Pons (tissue), 1 donor: ENCODE measurements at regions not wholly inside any gene's neighbourhood (a gene's known extent, or its start where the extent isn't known, plus 50 kb on each side); places are given as distances from the start of the nearest gene placed in this dataset.
"Not testable (repeated sequence)": the region's sequence is repeated elsewhere in the genome, so short reads cannot be mapped to it uniquely, and the experiment has no call there.

Experiments used
- DNase-seq: peaks from one replicate; pipeline ENCODE4 v3.0.0-alpha.2; 2016; ENCODE audit warnings: low spot score

DNA sequence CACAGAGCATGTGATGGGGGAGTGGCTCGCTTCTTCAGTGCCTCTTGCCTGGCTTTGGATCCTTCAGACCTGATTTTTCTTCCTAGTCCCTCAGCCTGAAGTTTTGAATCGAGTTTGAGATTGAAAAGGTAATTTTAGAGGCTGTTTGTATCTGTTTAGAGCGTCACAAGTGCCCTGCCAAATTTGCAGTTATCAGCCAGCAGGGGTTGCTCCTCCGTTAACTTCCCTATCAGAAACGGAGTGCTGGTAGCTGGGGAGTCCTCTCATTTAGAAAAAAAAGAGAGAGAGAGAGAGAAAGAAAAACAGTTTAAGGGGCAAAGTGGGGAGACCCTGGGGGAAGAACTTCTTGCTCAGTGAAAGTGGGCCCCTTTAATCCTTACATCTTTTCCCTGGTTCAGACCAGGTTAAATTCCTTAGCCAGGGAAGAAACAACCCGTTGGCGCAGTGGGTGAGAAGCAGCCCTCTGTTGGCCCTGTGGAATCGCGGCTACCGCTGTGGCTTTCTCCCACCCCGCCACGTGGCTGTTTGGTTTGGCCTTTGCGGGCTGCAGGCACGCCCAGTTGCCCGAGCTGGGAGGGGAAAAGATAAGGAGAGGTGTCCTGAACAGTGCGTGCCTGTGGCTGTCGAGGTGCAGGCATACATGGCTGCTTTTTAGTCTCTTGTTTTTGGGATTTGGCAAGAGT lies 576.7 kb upstream of the ACO1 start:
- no peak for DNase-seq

DNA sequence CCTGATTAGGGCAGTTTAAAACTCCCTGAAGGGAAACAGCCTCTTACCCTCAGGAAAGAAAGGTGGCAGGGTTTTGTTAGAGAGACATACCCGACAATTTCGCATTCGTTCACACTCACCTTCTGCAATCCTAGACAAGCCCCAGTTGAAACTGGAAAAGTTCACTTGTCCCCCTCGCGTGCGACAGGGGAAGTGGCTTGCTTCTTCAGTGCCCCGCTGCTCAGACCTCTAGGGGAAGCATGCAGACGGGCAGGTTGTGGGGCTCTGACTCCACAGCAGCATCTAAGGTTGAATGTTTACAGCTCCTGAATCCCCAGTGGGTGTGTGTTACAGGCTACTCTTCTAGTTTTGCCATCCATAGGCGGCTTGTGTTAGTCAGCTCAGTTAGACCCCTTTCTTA lies 575.7 kb upstream of the ACO1 start:
- no peak for DNase-seq

DNA sequence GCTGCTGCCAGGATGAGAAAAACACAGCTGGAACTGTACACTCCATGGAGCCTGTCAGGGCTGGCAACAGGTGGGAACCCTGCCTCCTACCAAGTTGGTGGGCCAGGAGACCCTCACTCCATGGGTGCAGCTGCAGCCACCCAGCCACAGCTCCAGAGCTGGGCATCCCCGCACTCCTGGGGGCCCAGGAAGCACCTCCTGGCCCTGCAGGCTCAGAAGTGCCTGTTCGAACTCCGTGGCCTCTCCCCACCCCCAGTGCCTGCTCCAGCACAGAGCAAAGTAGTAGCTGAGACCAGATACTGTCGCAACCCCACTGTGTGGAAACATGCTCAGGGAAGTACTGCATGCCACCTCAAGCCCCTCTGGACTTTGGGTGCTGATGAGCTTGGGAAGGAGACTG lies 564.0 kb upstream of the ACO1 start:
- no peak for DNase-seq

DNA sequence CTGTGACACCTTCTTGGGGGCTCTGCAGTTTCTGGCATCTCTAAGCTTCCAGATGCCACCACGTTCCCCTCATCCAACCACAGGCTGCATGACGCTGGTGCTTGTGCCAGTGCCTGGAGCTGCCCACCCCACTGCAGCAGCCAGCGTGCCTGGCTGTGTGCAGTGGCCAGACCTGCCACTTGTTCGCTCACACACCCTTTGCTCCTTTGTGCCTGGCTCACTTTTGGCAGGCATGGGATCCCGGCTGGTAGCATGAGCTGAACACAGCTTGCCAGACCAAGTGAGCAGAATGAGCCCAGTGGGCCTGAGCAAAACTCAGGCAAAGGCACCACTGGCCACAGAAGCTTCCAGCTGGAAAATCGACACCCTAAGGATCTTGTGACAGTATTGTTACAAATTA lies 562.9 kb upstream of the ACO1 start:
- no peak for DNase-seq

DNA sequence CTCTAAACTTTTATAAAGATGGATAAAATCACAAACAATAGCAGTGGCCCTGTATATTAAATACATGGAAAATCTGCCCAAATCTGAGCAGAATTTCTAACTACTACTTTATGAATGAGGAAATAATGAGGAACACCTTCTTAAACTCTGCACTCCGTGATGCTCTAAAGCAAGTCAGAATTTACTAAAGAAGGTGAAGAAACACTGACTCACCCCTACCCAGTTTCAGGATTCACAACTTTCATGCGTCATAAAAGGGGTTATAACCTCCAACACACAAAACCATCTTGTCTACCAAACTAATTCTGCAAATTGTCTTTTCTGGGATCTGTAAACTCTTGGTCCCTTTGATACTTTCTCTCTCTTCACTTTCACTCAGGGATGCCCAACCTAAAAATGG lies 561.1 kb upstream of the ACO1 start:
- no peak for DNase-seq

DNA sequence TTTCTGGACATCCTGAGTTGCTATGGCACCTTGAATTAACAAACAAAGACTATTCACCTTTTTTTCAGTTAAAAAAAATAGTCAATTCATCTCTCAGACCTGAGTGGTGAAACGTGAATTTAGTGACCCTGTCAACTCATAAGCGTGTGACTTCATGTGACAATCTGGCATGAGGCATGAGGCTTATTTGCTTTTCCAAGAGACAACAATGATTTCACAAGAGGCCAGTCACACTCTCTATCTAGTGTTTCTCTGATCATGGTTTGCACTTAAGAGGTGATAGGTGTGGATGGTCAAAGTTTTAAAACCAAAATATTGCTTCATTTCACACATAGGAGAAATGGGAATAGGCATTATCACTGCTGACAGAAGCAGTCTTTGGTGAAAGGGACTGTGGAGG lies 559.6 kb upstream of the ACO1 start:
- DNase-seq: no peak

DNA sequence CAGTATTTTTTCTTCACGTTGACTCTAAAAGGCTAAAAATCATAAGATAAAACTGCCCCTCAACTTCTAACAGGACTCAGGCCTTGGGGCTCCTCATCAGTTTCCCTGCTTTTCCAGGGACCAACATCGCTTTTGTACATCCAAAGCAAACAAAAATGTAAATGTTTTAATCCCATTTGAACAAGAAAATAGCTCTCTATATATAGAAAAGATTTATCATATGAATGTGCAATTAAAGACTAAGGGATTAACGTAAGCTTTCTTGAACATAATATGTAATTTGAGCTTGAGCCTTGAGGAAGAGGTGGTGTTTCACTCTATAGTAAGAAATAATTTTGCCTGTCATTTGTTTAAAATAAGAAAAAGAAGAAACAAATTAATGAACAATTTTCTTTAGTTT lies 547.2 kb upstream of the ACO1 start:
- no peak for DNase-seq

DNA sequence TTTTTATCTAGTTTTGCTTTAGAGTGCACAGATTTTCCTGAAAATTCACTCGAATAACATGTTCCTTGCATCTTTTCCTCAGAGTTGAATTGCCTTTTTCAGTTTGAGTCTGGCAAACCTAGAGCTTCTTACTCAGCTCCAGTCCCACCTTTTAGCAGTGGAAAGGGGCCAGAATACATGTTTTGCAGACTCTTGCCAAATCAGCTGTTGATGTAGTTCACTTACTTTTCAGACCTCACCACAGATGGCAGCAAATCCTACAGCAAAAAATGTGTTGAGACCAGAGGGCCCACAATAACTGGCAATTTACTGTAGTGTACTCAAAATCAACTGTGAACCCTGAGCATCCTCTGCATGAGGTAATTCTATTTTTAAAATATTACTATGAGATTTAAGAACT lies 545.2 kb upstream of the ACO1 start:
- peak; percentile 30 for DNase-seq

DNA sequence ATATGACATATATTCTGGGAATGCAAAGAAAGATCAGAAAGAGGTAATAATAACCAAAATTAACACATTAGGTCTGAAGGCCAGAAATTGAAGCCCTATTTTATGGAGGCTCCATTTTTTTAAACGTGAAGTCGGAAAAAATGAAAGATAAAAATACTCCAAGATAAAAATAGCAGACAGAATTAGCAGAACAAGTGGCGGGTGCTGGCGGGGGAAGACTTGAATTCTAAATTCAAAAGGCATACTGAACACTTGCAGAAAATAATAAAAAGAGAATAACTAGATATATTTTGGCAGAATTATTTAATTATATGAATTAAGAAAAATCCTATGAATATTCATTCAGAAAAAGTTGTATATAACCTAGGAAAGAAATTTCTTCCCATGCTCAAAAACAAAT lies 543.7 kb upstream of the ACO1 start:
- DNase-seq: no peak

DNA sequence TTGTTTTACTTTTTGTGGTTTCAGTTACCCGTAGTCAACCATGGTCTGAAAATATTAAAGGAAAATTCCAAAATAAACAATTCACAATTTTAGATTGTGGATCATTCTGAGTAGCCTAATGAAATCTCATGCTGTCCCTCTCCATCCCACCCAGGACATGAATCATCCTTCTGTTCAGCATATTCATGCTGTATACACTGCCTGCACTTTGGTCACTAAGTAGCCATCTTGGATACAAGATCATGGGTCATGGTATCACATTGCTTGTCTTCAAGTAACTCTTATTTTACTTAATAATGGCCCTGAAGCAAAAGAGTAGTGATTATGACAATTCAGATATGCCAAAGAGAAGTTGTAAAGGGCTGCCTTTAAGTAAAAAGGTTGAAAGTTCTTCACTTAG lies 536.5 kb upstream of the ACO1 start:
- DNase-seq: no peak

DNA sequence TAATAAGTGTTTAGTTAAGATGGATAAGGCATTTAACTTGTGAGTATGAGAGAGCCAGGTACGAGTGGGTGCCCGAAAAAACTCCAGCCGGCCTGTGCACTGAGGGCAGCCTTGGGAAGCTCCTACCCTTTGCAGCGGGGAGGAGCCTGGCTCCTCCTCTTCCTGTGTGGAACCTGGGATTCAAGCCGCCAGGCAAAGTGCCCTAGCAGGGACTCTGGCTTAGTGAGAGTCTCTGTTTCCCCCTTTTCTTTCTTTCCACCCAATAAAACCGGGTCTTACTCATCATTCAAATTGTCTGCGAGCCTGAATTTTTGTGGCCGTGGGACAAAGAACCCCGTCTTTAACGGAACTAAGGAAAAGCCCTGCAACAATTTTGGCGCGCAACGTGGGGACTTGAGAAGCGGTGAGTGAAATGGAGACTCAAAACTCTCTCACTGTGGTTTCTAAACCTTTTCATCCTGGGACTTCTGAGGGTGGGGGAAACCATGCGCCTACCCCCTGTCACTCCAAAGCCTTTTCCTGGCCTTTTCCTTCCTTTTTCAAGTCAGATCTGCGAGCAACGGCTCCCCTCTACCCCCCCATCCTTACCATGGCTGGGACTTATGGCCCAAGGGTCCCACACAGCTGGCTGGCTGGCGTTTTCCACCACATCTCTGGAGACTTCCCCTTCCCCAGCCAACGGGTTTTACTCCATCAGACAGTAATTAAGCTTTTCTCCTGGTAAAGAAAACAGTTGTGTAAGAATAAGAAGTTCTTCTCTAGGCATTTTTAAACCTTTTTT lies 535.7 kb upstream of the ACO1 start:
- DNase-seq: no peak

DNA sequence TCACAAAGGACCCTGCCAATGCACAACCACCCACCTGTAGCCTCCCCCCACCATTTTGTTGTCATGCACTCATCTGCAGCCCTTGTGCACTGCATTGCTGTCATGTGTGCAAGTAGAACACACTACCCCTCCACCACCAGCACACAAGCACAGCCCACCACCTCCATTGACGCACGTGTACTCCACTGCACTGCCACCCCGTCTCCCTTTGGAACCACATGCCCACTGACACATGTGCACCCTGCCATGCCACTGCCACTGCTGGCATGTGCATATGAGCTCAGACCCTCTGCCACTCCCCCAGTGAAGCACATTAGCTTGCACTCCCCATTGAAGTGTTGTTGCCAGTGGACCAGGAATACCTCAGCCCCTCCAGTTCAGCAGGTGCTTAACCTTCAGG lies 530.3 kb upstream of the ACO1 start:
- DNase-seq: no peak

DNA sequence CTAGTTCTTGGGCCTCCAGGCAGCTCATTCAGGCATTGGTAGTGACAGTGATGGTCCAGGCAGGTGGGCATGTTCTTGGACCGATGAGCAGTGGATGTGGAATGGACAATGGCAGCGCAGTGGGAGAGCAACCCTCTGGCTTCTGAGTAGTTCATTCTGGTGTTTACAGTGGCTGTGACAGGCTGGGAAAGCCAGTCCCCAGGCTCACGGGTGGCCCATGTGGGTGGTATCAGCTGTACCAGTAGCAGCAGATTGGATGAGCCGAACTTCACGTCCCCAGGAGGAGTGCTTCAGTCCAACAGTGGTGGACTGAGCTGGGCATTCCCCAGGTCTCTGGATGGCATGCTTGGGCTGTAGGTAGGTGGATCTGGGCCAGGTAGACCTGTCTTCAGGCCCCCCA lies 515.6 kb upstream of the ACO1 start:
- no peak for DNase-seq

DNA sequence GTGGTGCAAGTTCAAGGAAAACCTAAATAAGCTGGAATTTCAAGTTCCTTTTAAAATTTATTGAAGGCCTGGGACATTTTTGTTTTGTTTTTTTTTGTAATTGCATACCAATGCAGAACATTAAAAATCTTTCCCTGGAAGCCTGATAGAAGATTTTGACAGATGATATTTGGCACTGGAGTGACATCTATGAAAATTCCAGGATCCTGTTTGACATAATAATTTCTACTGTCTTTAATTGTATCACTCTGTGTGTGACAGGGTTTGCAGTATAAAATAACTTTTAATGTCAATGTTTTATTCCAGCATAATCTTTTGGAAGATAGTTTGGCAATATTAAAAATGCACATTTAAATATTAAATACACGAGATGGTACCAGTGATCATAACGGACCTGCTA lies 514.2 kb upstream of the ACO1 start:
- no peak for DNase-seq

DNA sequence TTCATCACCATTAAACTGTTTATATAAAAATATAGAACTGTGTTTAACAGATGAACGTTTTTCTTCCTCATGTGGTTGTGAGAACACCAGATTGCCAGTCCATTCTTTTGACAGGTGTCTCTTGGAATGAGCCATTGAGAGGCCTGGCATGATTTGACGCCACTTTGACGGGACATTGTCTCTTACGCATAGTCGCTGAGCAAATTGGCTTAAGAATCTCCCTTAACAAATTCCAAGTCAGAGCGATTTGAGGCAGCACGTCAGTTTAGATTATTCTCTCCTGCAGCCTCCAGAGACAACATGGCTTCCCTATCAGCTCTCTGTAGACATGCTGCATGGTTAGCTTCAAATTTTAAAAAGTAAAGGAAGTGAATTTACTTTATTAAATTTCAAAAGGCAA lies 510.7 kb upstream of the ACO1 start:
- DNase-seq: no peak

DNA sequence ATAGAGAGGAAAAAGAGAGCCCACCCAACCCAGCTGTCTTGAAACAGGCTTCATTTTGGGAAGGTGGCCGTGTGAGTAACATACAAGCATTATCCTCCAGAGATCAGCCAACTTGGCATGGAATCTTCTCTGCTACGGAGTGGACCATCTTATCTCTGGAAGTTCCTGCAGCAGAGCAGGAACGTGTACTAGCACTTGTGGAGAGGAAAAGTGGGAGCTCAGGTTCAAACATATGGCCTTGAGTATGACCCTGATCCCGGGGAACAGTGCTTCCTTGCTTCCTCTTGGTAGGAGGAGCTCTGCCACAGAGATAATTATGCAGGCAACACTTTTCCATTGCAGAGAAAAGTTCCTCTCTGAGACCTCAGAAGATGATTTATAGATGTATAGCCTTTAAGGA lies 490.4 kb upstream of the ACO1 start:
- no peak for DNase-seq

DNA sequence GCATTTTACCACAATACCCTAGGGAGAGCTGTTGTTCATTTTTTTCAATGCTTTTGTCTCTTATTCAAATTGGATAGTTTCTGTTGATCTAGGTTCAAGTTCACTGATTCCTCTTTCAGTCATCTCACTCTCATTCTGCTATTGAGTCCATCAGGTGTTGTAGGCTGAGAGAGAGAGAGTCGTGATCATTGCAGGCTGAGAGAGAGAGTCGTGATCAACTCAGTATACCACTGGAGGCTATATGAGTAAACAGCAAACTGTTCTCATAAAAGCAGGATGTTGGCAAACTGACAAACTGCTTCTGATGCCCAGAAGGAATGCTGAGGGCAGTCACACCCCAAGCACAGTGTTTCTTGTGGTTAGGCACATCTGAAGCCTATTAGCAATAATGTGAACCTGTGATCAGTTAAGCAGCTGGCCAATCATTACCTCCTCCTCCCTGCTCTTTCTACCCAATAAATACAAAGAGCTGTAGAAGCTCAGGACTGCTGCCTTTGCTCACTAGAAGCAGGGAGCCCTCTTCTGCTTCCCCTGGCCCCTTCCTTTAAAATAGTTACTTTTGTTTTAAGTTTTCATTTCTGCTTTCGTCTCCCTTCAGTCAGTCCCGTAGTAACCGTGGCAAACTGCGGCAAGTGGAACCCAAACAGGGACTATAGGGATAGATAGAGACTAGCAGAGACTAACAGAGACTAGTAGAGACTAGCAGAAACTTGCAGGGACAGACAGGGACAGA lies 476.1 kb upstream of the ACO1 start:
- no peak for DNase-seq

DNA sequence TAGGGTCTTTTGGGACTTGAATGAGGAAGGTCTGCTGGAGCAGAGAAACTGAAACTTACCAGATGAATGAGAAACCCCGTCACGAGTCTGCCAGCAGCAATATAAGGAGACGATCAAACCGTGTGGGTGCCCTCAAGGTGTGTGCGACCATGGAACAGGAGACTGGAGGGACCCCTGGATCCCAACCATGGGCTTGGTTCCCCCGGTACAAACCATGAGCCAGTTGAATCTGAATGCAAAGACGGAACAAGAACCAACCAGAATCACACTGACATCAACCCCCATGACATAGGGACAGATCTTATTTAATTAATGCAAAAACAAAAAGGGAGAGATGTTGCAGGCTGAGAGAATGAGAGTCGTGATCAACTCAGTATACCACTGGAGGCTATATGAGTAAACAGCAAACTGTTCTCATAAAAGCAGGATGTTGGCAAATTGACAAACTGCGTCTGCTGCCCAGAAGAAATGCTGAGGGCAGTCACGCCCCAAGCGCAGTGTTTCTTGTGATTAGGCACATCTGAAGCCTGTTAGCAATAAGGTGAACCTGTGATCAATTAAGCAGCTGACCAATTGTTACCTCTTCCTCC lies 475.5 kb upstream of the ACO1 start:
- no peak for DNase-seq

DNA sequence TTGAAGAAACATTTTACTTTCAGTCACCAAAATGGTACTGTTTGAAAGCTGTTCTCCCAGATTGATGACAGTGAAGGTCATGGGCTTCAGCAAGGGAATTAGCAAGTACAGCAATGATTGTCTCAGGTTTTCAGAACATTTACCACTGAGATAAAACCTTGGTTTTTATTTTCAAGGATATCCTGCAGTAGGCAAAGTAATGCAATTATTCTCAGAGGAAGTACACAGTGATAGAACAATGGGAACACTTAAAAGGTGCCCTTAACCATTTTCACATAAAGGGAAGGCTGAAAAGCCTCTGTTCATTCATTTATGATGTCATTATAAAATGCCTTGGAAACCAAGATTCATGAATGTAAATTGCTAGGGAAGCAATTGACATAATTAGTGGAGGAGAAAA lies 471.8 kb upstream of the ACO1 start:
- no peak for DNase-seq

DNA sequence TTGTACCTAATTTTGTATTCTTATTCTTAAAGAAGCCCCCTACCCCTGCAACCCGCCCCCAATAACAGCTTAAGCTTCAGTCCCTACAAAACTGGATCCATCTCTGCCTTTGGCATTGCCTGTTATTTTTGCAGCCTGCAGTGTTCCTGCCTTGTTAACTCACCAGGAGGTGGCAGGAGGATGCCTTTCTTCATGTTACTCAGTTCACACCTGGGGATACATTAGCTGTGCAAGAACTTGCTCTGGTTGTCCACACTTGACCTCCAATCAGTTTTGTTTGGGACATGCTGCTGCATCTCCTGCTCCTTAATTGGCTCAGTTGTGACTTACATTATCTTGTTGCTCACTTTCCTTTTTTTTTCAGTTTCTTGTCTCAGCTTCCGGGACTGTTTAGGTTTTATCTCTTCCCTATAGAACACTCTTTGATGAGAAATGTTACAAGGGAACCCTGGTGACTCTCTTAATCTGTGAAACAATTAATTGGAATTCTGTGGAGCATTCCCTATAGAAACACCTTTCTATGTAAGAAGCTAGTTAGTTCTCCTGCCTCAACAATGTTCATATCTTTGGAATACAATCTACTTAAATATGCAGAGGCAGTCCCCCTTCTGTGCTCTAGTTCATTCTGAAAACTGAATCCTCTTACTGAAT lies 467.7 kb upstream of the ACO1 start:
- no peak for DNase-seq

DNA sequence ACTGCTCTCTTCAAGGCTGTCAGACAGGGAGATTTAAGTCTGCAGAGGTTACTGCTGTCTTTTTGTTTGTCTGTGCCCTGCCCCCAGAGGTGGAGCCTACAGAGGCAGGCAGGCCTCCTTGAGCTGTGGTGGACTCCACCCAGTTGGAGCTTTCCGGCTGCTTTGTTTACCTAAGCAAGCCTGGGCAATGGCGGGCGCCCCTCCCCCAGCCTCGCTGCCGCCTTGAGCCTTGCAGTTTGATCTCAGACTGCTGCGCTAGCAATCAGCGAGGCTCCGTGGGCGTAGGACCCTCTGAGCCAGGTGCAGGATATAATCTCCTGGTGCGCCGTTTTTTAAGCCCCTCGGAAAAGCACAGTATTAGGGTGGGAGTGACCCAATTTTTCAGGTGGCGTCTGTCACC lies 446.7 kb upstream of the ACO1 start:
- not testable (repeated sequence) for DNase-seq

DNA sequence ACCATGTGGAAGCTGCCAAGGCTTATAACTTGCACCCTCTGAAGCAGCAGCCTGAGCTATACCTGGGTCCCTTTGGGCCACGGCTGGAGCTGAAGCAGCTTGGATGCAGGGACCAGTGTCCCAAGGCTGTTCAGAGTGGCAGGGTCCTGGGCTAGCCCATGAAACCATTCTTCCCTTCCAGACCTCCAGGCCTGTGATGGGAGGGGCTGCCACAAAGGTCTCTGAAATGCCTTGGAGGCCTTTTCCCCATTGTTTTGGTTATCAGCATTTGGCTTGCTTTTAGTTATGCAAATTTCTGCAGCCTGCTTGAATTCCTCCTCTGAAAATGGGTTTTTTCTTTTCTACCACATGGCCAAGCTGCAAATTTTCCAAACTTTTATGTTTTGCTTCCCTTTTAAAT lies 433.7 kb upstream of the ACO1 start:
- DNase-seq: no peak
